OCI-LY7 (cell line): ENCODE measurements at regions not wholly inside any gene's neighbourhood (a gene's known extent, or its start where the extent isn't known, plus 50 kb on each side); places are given as distances from the start of the nearest gene placed in this dataset.

ENCODE experiments used
- BruUV-seq: library from RNA; stranded (reverse); fragments of 400-500 nt; replicated peaks from 2 replicates; lab custom pipeline; 2021; lab: Mats Ljungman, UMichigan
- CTCF ChIA-PET: fragments of 300-600 bp; sonication (Branson Sonifier 250); formaldehyde crosslinking; loops from one replicate; lab custom pipeline; 2022; ENCODE audit warnings: antibody characterized with exemption; ENCODE audit not compliant: unreplicated experiment; lab: Charles Lee
- POLR2A ChIA-PET: fragments of 300-600 bp; sonication (Branson Sonifier 250); formaldehyde crosslinking; loops from one replicate; lab custom pipeline; 2022; ENCODE audit warnings: antibody characterized with exemption; lab: Charles Lee
- DNase-seq: peaks from one replicate; pipeline ENCODE4 v3.0.0-alpha.2; 2015; ENCODE audit warnings: low spot score
- H2AFZ ChIP-seq: fragments of 200-600 bp; sonication (generic), shearing (Covaris generic); 2 replicates; pipeline ENCODE4 v1.6.1; 2014; ENCODE audit warnings: mild to moderate bottlenecking, antibody characterized with exemption, low read length, moderate library complexity
- H3K27ac ChIP-seq: fragments of 200-600 bp; sonication (generic); 2 replicates; pipeline ENCODE4 v1.5.1; 2014; ENCODE audit warnings: mixed run types, low read depth, mild to moderate bottlenecking, moderate library complexity, low read length, inconsistent platforms; ENCODE audit not compliant: poor library complexity, severe bottlenecking
- H3K36me3 ChIP-seq: fragments of 200-600 bp; sonication (generic); 2 replicates; pipeline ENCODE4 v1.6.1; 2014; ENCODE audit warnings: mild to moderate bottlenecking, antibody characterized with exemption, low read length, moderate library complexity, mixed read lengths; ENCODE audit not compliant: insufficient read depth
- H3K4me1 ChIP-seq: fragments of 200-600 bp; sonication (generic); 2 replicates; pipeline ENCODE4 v1.5.1; 2014; ENCODE audit warnings: mild to moderate bottlenecking, low read length; ENCODE audit not compliant: insufficient read depth, poor library complexity, severe bottlenecking
- H3K4me2 ChIP-seq: fragments of 200-600 bp; sonication (generic); 2 replicates; pipeline ENCODE4 v1.6.1; 2014; ENCODE audit warnings: mild to moderate bottlenecking, low read length
- H3K4me3 ChIP-seq: fragments of 200-600 bp; sonication (generic); 2 replicates; pipeline ENCODE4 v1.5.1; 2014; ENCODE audit warnings: mild to moderate bottlenecking, low read depth, low read length; ENCODE audit not compliant: poor library complexity, severe bottlenecking
- H3K79me2 ChIP-seq: fragments of 200-600 bp; sonication (generic); 2 replicates; pipeline ENCODE4 v1.6.1; 2016; ENCODE audit warnings: low read depth, mild to moderate bottlenecking, low read length, moderate library complexity, mixed read lengths; ENCODE audit not compliant: insufficient read depth
- H3K9me2 ChIP-seq: fragments of 200-600 bp; sonication (generic); 2 replicates; pipeline ENCODE4 v1.6.1; 2016; ENCODE audit warnings: mild to moderate bottlenecking, low read length, mixed read lengths; ENCODE audit not compliant: insufficient read depth
- H3K9me3 ChIP-seq: fragments of 200-600 bp; sonication (generic); 2 replicates; pipeline ENCODE4 v1.6.1; 2014; ENCODE audit warnings: mild to moderate bottlenecking, mixed run types, low read length, mixed read lengths
- H4K20me1 ChIP-seq: fragments of 200-600 bp; sonication (generic); 2 replicates; pipeline ENCODE4 v1.6.1; 2014; ENCODE audit warnings: mild to moderate bottlenecking, antibody characterized with exemption, low read length, moderate library complexity, mixed read lengths; ENCODE audit not compliant: insufficient read depth
- CTCF ChIP-seq: fragments of 200-600 bp; sonication (generic); conservative IDR thresholded peaks from 2 replicates; pipeline ENCODE4 v1.5.1; 2014; ENCODE audit warnings: mild to moderate bottlenecking, antibody characterized with exemption, low read length, moderate library complexity, mixed read lengths
- EZH2phosphoT487 ChIP-seq: fragments of 200-600 bp; sonication (generic); IDR thresholded peaks from 2 replicates; pipeline ENCODE4 v1.6.1; 2018; ENCODE audit warnings: low read depth, borderline replicate concordance, mild to moderate bottlenecking, mixed run types, antibody characterized with exemption, low read length, moderate library complexity, mixed read lengths
- intact Hi-C: fragments of 100-400 bp; cut with micrococcal nuclease; formaldehyde crosslinking; loops from one replicate; pipeline ENCODE4 v1.10.0; 2022; ENCODE audit not compliant: unreplicated experiment

- intact Hi-C loops: no loop called here
- no peak overlapping the region for H3K4me3 ChIP-seq
- TF ChIP-seq EZH2phosphoT487: no peak
- no peak for TF ChIP-seq CTCF
- H3K36me3 ChIP-seq: no peaks in the 10 kb centered on the region
- no peak overlapping the region for H2AFZ ChIP-seq
- no peaks in the 10 kb centered on the region for H3K4me1 ChIP-seq
- POLR2A ChIA-PET: no interaction called here
- CTCF ChIA-PET: no interaction called here
- H3K27ac ChIP-seq: no peak overlapping the region
- H3K9me2 ChIP-seq: no peaks in the 10 kb centered on the region
- H3K9me3 ChIP-seq: no peaks in the 10 kb centered on the region
- no peaks in the 10 kb centered on the region for H4K20me1 ChIP-seq
- DNase-seq: no peak
- no TSS peak for BruUV-seq
- no peaks in the 10 kb centered on the region for H3K79me2 ChIP-seq
- H3K4me2 ChIP-seq: no peak overlapping the region
Measured at GRCh38 chr6:48369100-48369499, 258.1 kb upstream of the PTCHD4 start.

- intact Hi-C loops: no loop called here
- Histone ChIP-seq H3K79me2 (no peaks in the 10 kb centered on the region), H3K4me2 (no peak overlapping the region), H2AFZ (no peak overlapping the region), H3K4me3 (no peak overlapping the region), H3K4me1 (no peaks in the 10 kb centered on the region), H3K9me3 (no peaks in the 10 kb centered on the region), H3K36me3 (no peaks in the 10 kb centered on the region), H4K20me1 (no peaks in the 10 kb centered on the region), H3K9me2 (no peaks in the 10 kb centered on the region), H3K27ac (no peak overlapping the region)
- BruUV-seq: no TSS peak
- no peak for DNase-seq
- ChIA-PET POLR2A (no interaction called here), CTCF (no interaction called here)
- TF ChIP-seq CTCF (no peak), EZH2phosphoT487 (no peak)
Measured at GRCh38 chr6:48325701-48326100, 214.7 kb upstream of the PTCHD4 start.

GRCh38 chr6:48318670-48319069 lies 207.7 kb upstream of the PTCHD4 start:
- ChIA-PET CTCF (no interaction called here), POLR2A (interaction anchor here (0.5 to 1.3 kb wide), 3 partner anchors 16 to 1302 kb away, joined by 3 read pairs; no protein-coding TSS in a partner anchor)
- no TSS peak for BruUV-seq
- H3K4me1 ChIP-seq: no peaks in the 10 kb centered on the region
- no peak overlapping the region for H3K27ac ChIP-seq
- no peaks in the 10 kb centered on the region for H3K9me3 ChIP-seq
- no peak overlapping the region for H3K4me2 ChIP-seq
- no peak overlapping the region for H3K4me3 ChIP-seq
- no peaks in the 10 kb centered on the region for H3K36me3 ChIP-seq
- intact Hi-C loops: no loop called here
- no peaks in the 10 kb centered on the region for H3K79me2 ChIP-seq
- H4K20me1 ChIP-seq: no peaks in the 10 kb centered on the region
- no peak for DNase-seq
- H3K9me2 ChIP-seq: no peaks in the 10 kb centered on the region
- TF ChIP-seq CTCF (no peak), EZH2phosphoT487 (no peak)
- no peak overlapping the region for H2AFZ ChIP-seq
